A673 (cell line): ENCODE measurements at regions not wholly inside any gene's neighbourhood (a gene's known extent, or its start where the extent isn't known, plus 50 kb on each side); places are given as distances from the start of the nearest gene placed in this dataset.
"Not testable (repeated sequence)": the region's sequence is repeated elsewhere in the genome, so short reads cannot be mapped to it uniquely, and the experiment has no call there.

Source experiments
- EZH2 ChIP-seq: fragments of 200-600 bp; sonication (generic); IDR thresholded peaks from 2 replicates; pipeline ENCODE4 v1.6.1; 2017; ENCODE audit warnings: borderline replicate concordance, low read depth, mild to moderate bottlenecking, mixed read lengths, antibody characterized with exemption, low read length; ENCODE audit not compliant: poor library complexity, severe bottlenecking
- TF ChIP-seq, protein P1 (sequence below): fragments of 300-800, 200-600 bp; sonication (generic); conservative IDR thresholded peaks from 2 replicates; pipeline ENCODE4 v1.5.1; 2017; ENCODE audit warnings: low read depth, mild to moderate bottlenecking, antibody characterized with exemption, low read length, moderate library complexity, mixed read lengths

DNA sequence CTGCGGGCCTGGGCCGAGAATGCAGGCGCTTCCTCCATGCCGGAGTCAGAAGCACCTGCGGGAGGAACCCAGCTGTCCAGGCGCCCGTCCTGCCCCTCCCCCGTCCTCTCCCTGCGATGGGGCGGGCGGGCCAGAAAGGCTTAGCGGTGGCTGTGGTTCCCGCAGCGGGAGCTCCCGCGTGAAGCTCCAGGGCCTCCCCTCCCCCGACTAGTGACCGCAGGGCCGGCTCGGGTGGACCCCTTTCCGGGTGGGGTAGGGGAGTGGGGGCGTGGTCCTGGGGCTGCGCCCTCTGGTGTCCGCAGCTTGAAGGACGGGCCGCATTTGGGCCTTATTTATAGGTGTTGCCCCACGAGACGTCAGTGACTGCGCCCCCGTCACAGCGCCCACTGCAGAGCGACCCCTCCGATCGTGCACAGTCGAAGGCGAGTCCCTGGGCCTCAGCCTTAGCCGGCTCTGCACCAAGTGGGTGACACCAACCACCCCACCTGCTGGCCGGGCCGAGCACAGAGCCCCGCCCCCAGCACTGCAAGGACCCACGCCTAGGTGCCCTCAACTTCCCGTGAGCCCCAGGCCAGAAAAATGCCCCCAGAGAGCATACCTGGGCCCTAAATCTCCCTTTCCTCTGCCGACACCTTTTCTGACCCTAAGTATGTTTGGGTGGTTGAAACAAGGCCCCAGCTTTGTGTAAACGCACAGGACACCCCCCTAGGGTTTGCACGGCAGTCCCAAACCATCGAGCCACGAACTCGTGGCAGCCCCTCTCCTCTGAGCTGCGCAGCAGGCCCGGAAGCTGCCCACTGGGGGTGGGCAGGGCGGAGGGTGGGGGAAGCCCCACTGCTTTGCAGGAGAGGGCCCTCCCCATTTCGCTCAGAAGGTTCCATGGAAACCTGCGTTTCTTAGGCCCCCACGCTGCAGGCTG, 252.4 kb downstream of the ANKRD30B start:
- TF ChIP-seq, protein P1, sequence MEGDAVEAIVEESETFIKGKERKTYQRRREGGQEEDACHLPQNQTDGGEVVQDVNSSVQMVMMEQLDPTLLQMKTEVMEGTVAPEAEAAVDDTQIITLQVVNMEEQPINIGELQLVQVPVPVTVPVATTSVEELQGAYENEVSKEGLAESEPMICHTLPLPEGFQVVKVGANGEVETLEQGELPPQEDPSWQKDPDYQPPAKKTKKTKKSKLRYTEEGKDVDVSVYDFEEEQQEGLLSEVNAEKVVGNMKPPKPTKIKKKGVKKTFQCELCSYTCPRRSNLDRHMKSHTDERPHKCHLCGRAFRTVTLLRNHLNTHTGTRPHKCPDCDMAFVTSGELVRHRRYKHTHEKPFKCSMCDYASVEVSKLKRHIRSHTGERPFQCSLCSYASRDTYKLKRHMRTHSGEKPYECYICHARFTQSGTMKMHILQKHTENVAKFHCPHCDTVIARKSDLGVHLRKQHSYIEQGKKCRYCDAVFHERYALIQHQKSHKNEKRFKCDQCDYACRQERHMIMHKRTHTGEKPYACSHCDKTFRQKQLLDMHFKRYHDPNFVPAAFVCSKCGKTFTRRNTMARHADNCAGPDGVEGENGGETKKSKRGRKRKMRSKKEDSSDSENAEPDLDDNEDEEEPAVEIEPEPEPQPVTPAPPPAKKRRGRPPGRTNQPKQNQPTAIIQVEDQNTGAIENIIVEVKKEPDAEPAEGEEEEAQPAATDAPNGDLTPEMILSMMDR, result not testable (repeated sequence)
- TF ChIP-seq EZH2, result not testable (repeated sequence)
